HL-60/S4 treated with phorbol 12-myristate 13-acetate at 8.2 ng/mL for 4 days and 3 days (cell line): ENCODE measurements at regions not wholly inside any gene's neighbourhood (a gene's known extent, or its start where the extent isn't known, plus 50 kb on each side); places are given as distances from the start of the nearest gene placed in this dataset.
"Not testable (repeated sequence)": the region's sequence is repeated elsewhere in the genome, so short reads cannot be mapped to it uniquely, and the experiment has no call there.

Experiments
- in situ Hi-C: fragments of 300-500 bp; cut with MboI; formaldehyde crosslinking; loops from 2 replicates; pipeline ENCODE4 v1.15.0; 2022; ENCODE audit warnings: low sequenced_read_pairs

DNA sequence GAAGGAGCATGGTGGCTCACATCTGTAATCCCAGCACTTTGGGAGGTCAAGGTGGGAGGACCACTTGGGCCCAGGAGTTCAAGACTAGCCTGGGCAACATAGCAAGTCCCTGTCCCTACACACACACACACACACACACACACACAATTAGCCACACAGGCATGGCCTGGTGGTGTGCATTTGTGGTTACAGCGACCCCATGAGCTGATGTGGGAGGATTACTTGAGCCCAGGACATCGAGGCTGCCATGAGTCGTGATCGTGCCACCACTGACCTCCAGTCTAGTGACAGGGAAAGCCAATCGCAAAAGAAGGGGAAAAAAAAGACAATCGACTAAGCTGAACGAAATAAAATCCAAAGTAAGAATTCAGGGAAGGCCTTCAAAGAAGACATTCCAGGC is 67.9 kb downstream of the TBX3 start:
- in situ Hi-C loops = no loop called here

DNA sequence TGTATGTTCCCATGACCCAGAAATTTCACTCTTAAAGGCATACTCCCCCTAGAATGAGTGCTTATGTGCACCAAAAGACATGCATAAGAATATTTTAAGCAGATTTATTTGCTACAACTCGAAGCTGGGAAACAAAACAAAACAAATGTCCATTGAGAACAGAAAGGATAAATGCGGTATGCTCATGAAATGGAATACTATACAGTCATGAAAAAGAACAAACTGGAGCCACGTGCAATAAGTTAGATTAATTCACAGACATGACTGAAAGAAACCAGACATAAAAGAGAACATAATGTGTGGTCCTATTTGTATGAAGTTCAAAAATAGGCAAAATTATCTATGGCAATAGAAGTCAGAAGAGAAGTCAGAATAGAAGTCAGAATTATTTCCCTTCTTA is 69.9 kb downstream of the TBX3 start:
- in situ Hi-C loops = no loop called here

- in situ Hi-C loops = no loop called here
These were observed 71.9 kb downstream of the TBX3 start for GRCh38 chr12:114612062-114612461.

DNA sequence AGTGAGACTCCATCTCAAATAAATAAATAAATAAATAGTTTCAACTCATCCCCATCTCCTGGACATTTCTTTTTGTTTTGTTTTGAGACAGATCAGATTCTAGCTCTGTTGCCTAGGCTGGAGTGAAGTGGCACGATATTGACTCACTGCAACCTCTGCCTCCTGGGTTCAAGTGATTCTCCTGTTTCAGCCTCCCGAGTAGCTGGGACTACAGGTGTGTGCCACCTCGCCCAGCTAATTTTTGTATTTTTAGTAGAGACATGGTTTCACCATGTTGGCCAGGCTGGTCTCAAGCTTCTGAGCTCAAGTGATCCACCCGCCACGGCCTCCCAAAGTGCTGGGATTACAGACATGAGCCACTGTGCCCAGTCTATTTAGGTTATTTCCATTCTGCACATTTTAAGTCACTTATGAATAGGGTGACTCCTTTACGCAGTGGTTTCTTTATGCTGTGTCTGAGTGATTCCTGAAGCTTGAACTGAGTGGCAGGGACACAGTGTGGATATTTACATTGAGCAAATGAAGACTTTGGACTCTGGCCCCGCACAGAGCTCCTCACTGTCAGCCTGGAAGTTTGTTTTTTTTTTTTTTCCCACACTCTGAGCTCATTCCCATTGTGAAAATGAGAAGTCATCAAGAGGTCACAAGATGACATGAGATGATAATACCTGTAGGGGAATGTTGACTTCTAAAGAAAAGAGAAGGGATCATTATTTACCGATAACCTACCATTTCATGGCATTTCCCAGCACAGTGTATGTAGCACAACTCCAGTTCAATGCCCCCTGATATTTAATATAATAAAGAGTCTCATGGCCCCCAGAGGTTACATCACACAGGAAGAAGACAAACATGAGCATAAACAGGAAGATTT is 72.6 kb downstream of the TBX3 start:
- in situ Hi-C loops = no loop called here

DNA sequence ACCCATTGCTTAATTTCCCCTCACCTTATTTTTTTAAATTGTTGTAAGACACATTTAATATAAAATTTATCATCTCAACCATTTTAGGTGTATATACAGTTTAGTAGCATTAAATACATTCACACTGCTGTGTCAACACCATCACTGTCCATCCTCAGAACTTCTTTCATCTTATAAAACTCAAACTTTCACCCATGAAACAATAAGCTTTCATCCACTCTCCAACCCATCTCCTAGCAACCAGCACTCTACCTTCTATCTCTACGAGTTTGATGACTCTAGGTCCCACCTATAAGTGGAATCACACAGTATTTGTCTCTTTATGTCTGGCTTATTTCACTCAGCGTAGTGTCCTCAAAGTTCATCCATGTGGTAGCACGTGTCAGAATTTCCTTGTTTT is 75.5 kb downstream of the TBX3 start:
- in situ Hi-C loops = no loop called here

DNA sequence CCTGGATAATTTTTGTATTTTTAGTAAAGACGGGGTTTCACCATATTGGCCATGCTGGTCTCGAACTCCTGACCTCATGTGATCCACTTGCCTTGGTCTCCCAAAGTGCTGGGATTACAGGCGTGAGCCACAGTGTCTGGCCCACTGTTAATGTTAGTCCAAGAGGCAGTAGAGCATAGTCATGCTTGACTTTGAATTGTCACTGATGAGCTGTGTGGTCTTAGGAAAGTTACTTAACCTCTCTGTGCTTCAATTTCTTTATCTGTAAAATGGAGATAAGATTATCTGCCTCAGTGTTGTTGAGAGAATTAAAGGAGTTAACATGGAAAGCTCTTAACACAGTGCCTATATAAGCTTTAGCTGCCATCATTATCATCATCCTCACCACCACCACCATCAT is 78.1 kb downstream of the TBX3 start:
- in situ Hi-C loops = no loop called here

- in situ Hi-C loops = no loop called here
These were observed 79.4 kb downstream of the TBX3 start for GRCh38 chr12:114604606-114605005.

GRCh38 chr12:114600584-114600983 is 83.4 kb downstream of the TBX3 start:
- in situ Hi-C loops = not testable (repeated sequence)

DNA sequence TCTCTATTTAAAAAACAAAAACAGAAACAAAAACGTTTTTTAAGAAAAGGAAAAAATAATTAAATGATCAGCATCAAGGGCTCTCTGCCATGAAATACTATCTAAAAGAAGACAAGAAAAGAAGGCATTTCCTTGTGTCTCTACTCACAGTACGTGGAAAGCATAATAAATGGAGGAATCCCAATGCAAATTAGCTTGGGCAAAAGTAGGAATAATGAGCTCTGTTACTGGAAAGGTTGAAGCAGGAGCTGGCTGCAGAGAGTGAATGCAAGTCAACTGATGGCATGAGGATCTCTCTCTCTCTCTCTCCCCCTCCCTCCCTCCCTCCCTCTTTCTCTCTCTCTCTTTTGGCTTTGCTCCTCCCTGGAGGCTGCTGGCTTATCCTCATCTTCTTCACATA is 85.9 kb downstream of the TBX3 start:
- in situ Hi-C loops = no loop called here

DNA sequence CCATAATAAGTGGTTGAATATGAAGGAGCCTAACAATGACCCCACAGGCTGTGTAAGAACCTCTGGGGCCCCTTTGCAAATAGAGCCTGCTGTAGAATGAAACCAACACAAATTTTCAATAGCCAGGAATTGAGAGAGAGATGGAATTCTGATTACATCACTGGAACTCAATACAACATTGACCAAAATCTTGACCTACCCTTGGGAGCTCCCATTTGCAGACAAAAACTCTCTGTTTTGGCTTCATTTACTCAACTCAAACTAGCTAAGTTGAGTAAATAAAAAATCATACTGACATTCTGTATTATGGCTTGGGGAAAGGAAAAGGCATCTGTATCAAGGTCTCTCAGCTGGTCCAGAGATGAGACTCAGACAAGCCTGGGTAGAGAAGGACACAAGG is 91.0 kb downstream of the TBX3 start:
- in situ Hi-C loops = no loop called here

- in situ Hi-C loops = no loop called here
These were observed 95.9 kb downstream of the TBX3 start for GRCh38 chr12:114588061-114588460.

GRCh38 chr12:114580306-114580705 is 103.7 kb downstream of the TBX3 start:
- in situ Hi-C loops = no loop called here

DNA sequence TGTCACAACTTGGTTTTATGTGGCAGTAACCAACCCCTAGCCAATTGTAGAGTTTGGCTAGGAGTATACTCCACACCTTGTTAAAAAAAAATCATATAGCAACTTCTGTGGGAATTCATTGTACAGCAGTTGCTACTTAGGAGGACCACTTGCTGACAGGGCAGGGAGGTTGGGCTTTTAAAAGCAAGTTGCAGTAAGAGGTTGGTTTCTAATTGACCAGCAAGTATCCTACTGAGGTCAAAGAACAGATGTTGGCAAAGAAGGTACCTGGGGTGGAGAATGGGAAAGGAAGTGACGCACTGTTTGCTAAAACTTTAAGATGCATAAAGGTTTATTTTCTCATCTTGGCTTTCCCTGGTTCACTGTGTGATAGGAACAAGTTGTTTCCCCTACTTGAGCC is 104.6 kb downstream of the TBX3 start:
- in situ Hi-C loops = no loop called here

DNA sequence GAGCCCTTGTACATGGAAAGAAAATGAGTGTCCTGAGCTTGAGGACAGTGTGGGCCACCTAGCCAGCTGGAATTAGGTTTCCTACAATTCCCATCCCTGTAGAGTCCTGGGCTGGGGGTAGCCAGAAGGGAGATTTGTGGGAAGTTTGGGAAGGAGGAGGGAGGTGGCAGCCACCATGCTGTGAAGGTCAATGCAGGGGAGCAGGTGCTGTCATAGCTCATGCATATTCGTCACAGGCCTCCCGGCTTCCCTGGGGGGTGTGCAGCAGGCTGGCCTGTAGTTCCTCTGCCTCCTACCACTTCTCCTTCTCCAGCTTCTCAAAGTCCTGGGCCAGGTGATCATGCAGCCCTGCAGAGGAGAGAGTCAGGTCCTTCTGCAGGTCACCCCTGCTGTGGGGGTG is 121.3 kb downstream of the TBX3 start:
- in situ Hi-C loops = no loop called here

DNA sequence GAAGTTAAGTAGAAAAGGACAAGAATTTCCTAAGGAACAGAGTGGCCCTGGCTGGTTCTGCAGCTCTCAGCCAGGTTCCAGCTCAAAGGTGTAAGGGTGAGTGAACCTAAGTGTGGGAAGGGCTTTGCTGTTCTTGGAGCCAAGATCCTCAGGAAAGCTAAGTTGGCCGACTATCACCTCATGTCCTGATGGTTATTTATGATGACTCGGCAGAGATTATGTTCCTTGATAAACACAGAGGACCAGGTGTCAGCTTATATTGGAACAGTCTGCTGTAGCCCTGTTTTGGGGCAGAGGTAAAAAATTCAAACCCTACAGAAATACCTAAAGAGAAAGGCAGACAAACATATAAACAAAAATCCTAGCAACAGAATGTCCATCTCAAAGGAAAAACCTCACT is 128.5 kb downstream of the TBX3 start:
- in situ Hi-C loops = no loop called here

DNA sequence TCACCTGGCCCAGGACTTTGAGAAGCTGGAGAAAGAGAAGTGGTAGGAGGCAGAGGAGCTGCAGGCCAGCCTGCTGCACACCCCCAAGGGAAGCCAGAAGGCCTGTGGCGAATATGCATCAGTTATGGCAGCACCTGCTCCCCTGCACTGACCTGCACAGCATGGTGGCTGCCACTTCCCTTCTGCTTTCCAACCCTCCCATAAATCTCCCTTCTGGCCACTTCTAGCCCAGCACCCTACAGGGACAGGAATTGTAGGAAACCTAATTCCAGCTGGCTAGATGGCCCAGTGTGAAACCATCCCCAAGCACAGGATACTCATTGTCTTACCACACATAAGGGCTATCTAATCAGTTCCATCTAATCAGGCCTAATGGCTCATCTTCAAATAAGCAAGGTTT is 136.3 kb downstream of the TBX3 start:
- in situ Hi-C loops = no loop called here

DNA sequence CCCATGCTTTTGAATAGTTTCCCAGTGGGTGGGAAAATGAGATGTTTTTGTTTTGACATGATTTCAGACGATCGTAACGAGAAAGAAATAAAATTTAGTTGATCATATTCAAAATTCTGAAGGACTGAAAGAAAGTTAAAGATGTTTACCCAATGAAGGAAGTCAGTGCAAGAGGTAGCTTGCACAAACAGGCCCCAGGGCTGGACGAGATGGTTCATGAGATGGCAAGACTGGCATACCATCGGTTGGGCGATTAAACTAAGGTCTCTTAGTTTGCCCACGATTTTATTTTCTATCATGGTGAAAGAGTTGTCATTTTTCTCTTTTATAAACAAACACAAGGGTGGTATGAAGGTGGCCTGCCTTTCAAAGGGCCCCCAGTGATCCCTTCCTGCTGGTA is 124.5 kb upstream of the TBX5 start:
- in situ Hi-C loops = no loop called here

- in situ Hi-C loops = no loop called here
These were observed 124.0 kb upstream of the TBX5 start for GRCh38 chr12:114529966-114530365.

- in situ Hi-C loops = no loop called here
These were observed 122.8 kb upstream of the TBX5 start for GRCh38 chr12:114528766-114529165.

DNA sequence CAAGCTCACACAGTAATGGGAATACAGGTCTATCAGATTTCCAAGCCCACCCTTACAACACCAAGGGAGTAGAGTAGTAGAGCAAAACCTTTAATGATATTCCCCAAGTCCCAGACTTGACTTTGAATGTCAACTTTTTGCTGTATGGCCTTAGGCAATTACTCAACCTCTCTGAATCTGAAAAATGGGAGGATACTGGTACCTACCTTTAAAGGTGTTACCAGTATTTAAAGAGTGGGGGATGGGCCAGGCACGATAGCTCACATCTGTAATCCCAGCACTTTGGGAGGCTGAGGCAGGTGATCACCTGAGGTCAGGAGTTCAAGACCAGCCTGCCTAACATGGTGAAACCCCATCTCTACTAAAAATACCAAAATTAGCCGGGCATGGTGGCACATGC is 115.2 kb upstream of the TBX5 start:
- in situ Hi-C loops = loop anchor here (25.0 kb wide), 1 partner anchor 534 kb away; no protein-coding TSS in a partner anchor

DNA sequence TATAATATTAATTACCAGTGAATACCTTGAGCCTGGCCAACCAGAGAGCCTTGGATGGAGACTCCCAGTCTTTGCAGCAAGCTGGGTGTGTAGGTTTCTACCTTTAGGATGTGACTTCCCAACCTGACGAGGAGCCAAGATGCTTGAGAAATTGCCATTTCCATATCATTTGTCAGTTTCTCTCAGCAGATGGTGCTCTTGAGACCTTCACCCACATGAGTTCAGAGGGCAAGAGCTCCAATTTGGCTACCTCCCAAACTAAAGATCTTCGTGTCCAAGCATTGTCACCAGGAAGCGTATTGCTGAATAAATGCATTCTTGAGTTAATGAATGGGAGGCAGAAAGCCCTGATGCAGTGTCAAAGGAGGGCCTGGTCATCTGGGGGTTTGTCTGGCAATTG is 106.4 kb upstream of the TBX5 start:
- in situ Hi-C loops = loop anchor here (25.0 kb wide), 1 partner anchor 525 kb away; no protein-coding TSS in a partner anchor

DNA sequence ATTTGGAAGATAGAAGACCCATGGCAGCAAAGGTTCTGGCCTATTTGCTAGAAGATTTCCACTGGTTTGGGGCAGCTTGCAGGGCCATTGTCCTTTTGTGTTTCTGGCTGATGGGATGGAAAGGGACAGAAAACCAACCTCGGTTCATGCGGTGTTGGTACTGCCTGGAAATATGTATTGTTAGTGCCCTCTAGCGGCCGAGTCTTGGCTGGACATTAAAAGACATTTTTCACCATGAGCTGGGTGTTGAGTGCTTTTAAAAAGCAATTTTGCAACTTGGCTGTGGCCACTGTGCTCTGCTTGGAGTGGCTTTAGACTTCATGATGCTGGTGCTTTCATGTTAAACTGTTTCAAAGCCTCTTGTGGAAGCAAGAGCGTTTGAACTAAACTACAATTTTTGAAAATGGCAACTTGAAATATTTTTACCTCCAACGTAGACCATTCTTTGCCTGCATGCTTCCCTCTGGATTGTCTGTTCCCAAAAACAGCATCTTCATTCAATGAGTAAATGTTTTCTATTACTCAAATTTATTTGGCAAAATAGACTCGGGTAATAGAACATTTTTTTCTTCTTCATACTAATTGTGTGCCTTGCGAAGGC is 102.7 kb upstream of the TBX5 start:
- in situ Hi-C loops = loop anchor here (25.0 kb wide), 1 partner anchor 521 kb away; no protein-coding TSS in a partner anchor
